ACHN (cell line): ENCODE measurements at regions not wholly inside any gene's neighbourhood (a gene's known extent, or its start where the extent isn't known, plus 50 kb on each side); places are given as distances from the start of the nearest gene placed in this dataset.

Experiments
- DNase-seq: peaks from one replicate; pipeline ENCODE4 v3.0.0-alpha.2; 2015
- in situ Hi-C: cut with HindIII; loops from 2 replicates; pipeline ENCODE4 v1.10.0; 2017; ENCODE audit warnings: low sequenced_read_pairs, low pct_ligation_motif_present, low pct_unique_long_range_greater_than_20kb

GRCh38 chr18:77970814-77971213 is 721.2 kb downstream of the GALR1 start:
- in situ Hi-C loops: no loop called here
- DNase-seq: no peak

- DNase-seq: no peak
- in situ Hi-C loops: no loop called here
Observed at GRCh38 chr18:77973745-77974144, 724.1 kb downstream of the GALR1 start.

- DNase-seq: no peak
- in situ Hi-C loops: no loop called here
Observed at GRCh38 chr18:77974329-77974728, 724.7 kb downstream of the GALR1 start.

- in situ Hi-C loops: no loop called here
- DNase-seq: no peak
Observed at GRCh38 chr18:77977331-77977730, 727.7 kb downstream of the GALR1 start.

- DNase-seq: no peak
- in situ Hi-C loops: no loop called here
Observed at GRCh38 chr18:77980275-77980674, 730.6 kb downstream of the GALR1 start.

GRCh38 chr18:77981874-77982273 is 732.2 kb downstream of the GALR1 start:
- in situ Hi-C loops: no loop called here

GRCh38 chr18:77983270-77983669 is 733.6 kb downstream of the GALR1 start:
- DNase-seq: no peak
- in situ Hi-C loops: no loop called here

More at GRCh38 chr18:77981874-77982273, 732.2 kb downstream of the GALR1 start:
- DNase-seq: no peak

- DNase-seq: no peak
- in situ Hi-C loops: no loop called here
Observed at GRCh38 chr18:77984178-77984577, 734.5 kb downstream of the GALR1 start.

- DNase-seq: no peak
Observed at GRCh38 chr18:77984833-77985232, 735.2 kb downstream of the GALR1 start.

GRCh38 chr18:77985526-77986281 is 736.1 kb downstream of the GALR1 start:
- DNase-seq: no peak

More at GRCh38 chr18:77984833-77985232, 735.2 kb downstream of the GALR1 start:
- in situ Hi-C loops: no loop called here

GRCh38 chr18:77990131-77990530 is 740.5 kb downstream of the GALR1 start:
- DNase-seq: no peak
- in situ Hi-C loops: no loop called here

More at GRCh38 chr18:77985526-77986281, 736.1 kb downstream of the GALR1 start:
- in situ Hi-C loops: no loop called here

- in situ Hi-C loops: no loop called here
- DNase-seq: no peak
Observed at GRCh38 chr18:77990901-77991300, 741.3 kb downstream of the GALR1 start.

- DNase-seq: no peak
- in situ Hi-C loops: no loop called here
Observed at GRCh38 chr18:77992057-77992456, 742.4 kb downstream of the GALR1 start.

GRCh38 chr18:77993188-77993981 is 743.7 kb downstream of the GALR1 start:
- no peak for DNase-seq
- in situ Hi-C loops: no loop called here

- no peak for DNase-seq
Observed at GRCh38 chr18:77995593-77995992, 745.9 kb downstream of the GALR1 start.

GRCh38 chr18:77996737-77997136 is 747.1 kb downstream of the GALR1 start:
- no peak for DNase-seq
- in situ Hi-C loops: no loop called here

More at GRCh38 chr18:77995593-77995992, 745.9 kb downstream of the GALR1 start:
- in situ Hi-C loops: no loop called here

- no peak for DNase-seq
- in situ Hi-C loops: no loop called here
Observed at GRCh38 chr18:78001811-78002210, 752.2 kb downstream of the GALR1 start.

GRCh38 chr18:78006006-78006773 is 756.5 kb downstream of the GALR1 start:
- DNase-seq: no peak

GRCh38 chr18:78006774-78007260 is 757.2 kb downstream of the GALR1 start:
- no peak for DNase-seq
- in situ Hi-C loops: no loop called here

More at GRCh38 chr18:78006006-78006773, 756.5 kb downstream of the GALR1 start:
- in situ Hi-C loops: no loop called here
